ENCODE measurements at regions not wholly inside any gene's neighbourhood (a gene's known extent, or its start where the extent isn't known, plus 50 kb on each side); places are given as distances from the start of the nearest gene placed in this dataset.
"Not testable (repeated sequence)": the region's sequence is repeated elsewhere in the genome, so short reads cannot be mapped to it uniquely, and the experiment has no call there.

DNA sequence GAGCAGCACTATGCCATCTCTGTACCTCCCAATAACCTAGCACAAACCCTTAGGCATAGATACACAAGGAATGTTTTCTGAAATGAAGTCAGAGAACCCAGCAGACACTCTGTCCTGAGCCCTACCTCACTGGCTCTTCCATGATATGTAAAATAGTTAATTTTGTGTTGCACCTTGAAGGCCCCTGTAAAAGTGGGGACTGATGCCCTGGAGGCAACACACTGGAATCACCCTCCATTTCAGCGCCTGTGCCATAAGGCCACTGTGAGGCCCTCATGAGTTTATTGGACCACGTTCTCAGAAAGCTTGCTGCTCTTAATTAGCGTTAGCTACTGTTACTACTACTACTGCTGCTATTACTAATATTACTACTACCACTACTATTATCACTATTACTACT lies 670.1 kb upstream of the SOX11 start:
- no peak for TF ChIP-seq CTCF (IDR thresholded peaks at IDR 0.05; ENCODE audit: insufficient read depth, low read length, missing control alignments)
- POLR2A ChIA-PET = no interaction called here
- DNase-seq (ENCODE audit: low read depth, low spot score) = no peak
- H3K4me3 ChIP-seq (ENCODE audit: low read depth, low read length) = no peak overlapping the region
- CTCF ChIA-PET = no interaction called here

- DNase-seq (ENCODE audit: low read depth, low spot score); POLR2A ChIA-PET; CTCF ChIA-PET; H3K4me3 ChIP-seq (ENCODE audit: low read depth, low read length): not testable (repeated sequence)
Measured at GRCh38 chr2:5022708-5023635, 669.2 kb upstream of the SOX11 start.

DNA sequence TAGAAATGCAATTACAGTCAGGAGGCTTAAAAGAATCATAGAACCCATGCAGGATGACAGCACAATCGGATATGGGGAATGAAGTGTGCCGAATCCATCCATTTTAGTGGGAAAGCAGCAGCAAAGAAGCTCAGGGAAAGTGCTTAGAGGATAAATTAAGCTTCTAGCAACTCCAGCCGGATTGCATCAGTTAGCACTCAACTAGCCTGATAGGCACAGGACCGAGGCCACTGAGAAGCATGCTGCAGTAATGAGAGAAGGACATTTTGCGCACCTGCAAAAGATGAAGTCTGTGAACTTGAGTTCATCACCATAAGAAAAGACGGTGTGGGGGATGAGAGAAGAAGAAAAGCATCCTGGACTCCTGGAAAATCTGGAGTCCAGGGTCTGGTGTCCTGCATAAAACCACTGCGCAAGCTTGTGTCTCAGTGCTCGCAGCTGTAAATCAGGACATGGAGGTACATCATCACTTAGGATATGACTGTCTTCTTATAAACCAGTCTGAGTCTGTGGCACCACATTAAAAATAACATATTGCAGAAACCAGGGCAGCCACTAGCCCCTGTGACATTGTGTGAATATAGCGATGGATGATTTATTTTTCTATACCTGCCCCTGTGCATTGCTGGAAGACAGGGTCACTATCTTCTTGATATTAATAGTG lies 665.5 kb upstream of the SOX11 start:
- ChIA-PET CTCF (no interaction called here), POLR2A (no interaction called here)
- TF ChIP-seq CTCF (IDR thresholded peaks at IDR 0.05; ENCODE audit: insufficient read depth, low read length, missing control alignments) = no peak
- no peak for DNase-seq (ENCODE audit: low read depth, low spot score)
- no peak overlapping the region for H3K4me3 ChIP-seq (ENCODE audit: low read depth, low read length)

- POLR2A ChIA-PET = no interaction called here
- no peak for TF ChIP-seq CTCF (IDR thresholded peaks at IDR 0.05; ENCODE audit: insufficient read depth, low read length, missing control alignments)
- no peak for DNase-seq (ENCODE audit: low read depth, low spot score)
- CTCF ChIA-PET = no interaction called here
- H3K4me3 ChIP-seq (ENCODE audit: low read depth, low read length) = no peak overlapping the region
Measured at GRCh38 chr2:5035057-5035488, 657.1 kb upstream of the SOX11 start.

DNA sequence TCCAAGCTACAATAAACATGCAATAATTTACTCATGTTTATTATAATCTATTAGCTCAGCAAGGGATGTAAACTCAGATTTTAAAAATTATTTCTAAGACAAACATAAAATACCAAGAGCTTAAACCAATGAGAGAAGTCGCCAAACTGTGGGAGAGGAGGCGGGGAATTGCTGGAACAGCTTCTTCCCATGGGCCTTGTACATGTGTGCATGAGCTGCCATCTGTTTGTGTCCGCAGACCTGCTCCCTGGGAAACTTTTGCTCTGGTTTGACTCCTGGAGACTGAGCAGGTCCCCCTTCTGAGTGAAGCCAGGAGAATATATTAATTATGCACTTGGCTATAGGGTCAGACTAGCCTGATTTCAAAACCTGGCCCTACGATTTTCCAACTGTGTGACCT lies 655.9 kb upstream of the SOX11 start:
- CTCF ChIA-PET = no interaction called here
- POLR2A ChIA-PET = no interaction called here
- no peak overlapping the region for H3K4me3 ChIP-seq (ENCODE audit: low read depth, low read length)
- no peak for TF ChIP-seq CTCF (IDR thresholded peaks at IDR 0.05; ENCODE audit: insufficient read depth, low read length, missing control alignments)
- DNase-seq (ENCODE audit: low read depth, low spot score) = no peak

DNA sequence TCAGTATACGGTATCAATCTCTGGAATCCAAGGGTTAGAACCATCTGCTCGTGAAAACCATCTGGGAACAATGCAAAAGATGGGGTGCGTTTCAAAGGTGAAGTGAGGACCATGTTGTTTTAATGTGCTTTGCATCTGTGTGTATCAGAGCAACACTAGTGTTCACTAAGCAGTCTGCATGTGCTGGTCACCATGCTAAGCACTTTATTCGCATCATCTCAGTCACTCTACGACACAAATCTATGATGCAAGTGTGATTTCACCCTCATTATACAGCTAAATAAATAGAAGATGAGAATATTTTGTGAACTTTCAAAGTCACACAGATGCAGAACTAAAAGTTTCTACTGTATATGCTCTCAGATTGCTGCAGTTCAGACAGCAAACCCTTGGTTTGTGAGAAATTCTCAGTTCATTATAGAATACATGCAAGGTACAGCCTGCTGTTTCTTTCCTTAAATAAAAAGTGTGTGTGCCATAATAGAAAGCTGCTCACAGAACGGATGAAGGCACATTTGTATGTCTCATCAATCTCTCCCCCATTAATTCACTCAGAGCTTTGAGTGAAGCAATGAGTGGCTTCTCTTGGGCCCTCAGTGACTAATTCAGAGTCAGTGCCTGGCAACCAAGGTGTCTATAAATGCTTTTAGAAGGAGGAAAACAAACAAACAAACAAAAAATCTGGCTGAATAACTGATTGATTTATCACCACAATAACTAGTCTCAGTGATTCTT lies 652.8 kb upstream of the SOX11 start:
- ChIA-PET POLR2A (no interaction called here), CTCF (no interaction called here)
- no peak for DNase-seq (ENCODE audit: low read depth, low spot score)
- H3K4me3 ChIP-seq (ENCODE audit: low read depth, low read length) = no peak overlapping the region
- TF ChIP-seq CTCF (IDR thresholded peaks at IDR 0.05; ENCODE audit: insufficient read depth, low read length, missing control alignments) = no peak

Measured in AG04449 (cell line).